ENCODE measurements at regions not wholly inside any gene's neighbourhood (a gene's known extent, or its start where the extent isn't known, plus 50 kb on each side); places are given as distances from the start of the nearest gene placed in this dataset.

GRCh38 chr6:27133281-27134227 lies 113.9 kb upstream of the PRSS16 start (continued):
- no peak for TF ChIP-seq HINFP (CRISPR knock-in tag; IDR thresholded peaks at IDR 0.05; ENCODE audit: low read depth)
- TF ChIP-seq IKZF1 (IDR thresholded peaks at IDR 0.05) = no peak
- no peak for TF ChIP-seq NFATC3 (CRISPR knock-in tag; IDR thresholded peaks at IDR 0.05)
- no peak for TF ChIP-seq ZNF572 (CRISPR knock-in tag; IDR thresholded peaks at IDR 0.05)
- 0 out of 4 replicates have a peak, but pooled peaks of 1 of the 2 experiments have one; percentile 3 for TF ChIP-seq ATF4 (CRISPR knock-in tag; IDR thresholded peaks at IDR 0.05)
- no peak for TF ChIP-seq TCF7 (IDR thresholded peaks at IDR 0.05; ENCODE audit: low read depth)
- TF ChIP-seq ZNF326 (CRISPR knock-in tag; IDR thresholded peaks at IDR 0.05; ENCODE audit: borderline replicate concordance) = no peak
- no peak for TF ChIP-seq GATAD2A (CRISPR knock-in tag; IDR thresholded peaks at IDR 0.05)
- no peak; the same call in 1 of the 2 replicates for TF ChIP-seq TAF1 (CRISPR knock-in tag; IDR thresholded peaks at IDR 0.05)
- TF ChIP-seq ZFX (CRISPR knock-in tag; IDR thresholded peaks at IDR 0.05; ENCODE audit: low read depth) = peak; percentile 11; the same call in 1 of the 2 replicates
- no peak for TF ChIP-seq ZNF451 (CRISPR knock-in tag; IDR thresholded peaks at IDR 0.05)
- peak; percentile 65 for TF ChIP-seq POLR2AphosphoS5 (IDR thresholded peaks at IDR 0.05; ENCODE audit: low read depth, low read length)
- no peak for TF ChIP-seq HNF4A (CRISPR knock-in tag; IDR thresholded peaks at IDR 0.05)
- TF ChIP-seq ZNF687 (CRISPR knock-in tag; IDR thresholded peaks at IDR 0.05) = peak; percentile 56
- peak; percentile 78 for TF ChIP-seq SRSF1 (optimal IDR thresholded peaks at IDR 0.05; ENCODE audit: low read depth, low read length)
- TF ChIP-seq POGK (CRISPR knock-in tag; conservative IDR thresholded peaks at IDR 0.05) = 0 out of 2 replicates have a peak, but pooled peaks have one; percentile 8
- peak; percentile 97 for TF ChIP-seq AGO2 (optimal IDR thresholded peaks at IDR 0.05; ENCODE audit: low read depth, low read length)
- no peak for TF ChIP-seq ZNF256 (CRISPR knock-in tag; conservative IDR thresholded peaks at IDR 0.05)
- TF ChIP-seq SOX13 (IDR thresholded peaks at IDR 0.05) = no peak
- TF ChIP-seq SOX13 (CRISPR knock-in tag; conservative IDR thresholded peaks at IDR 0.05 in 1 of 2, IDR thresholded peaks at IDR 0.05 in 1 of 2) = no peak

All from HepG2 (cell line).